OCI-M2 (cell line): ENCODE measurements at regions not wholly inside any gene's neighbourhood (a gene's known extent, or its start where the extent isn't known, plus 50 kb on each side); places are given as distances from the start of the nearest gene placed in this dataset.
"Not testable (repeated sequence)": the region's sequence is repeated elsewhere in the genome, so short reads cannot be mapped to it uniquely, and the experiment has no call there.

ENCODE experiments used
- DNase-seq: peaks from one replicate; lab custom pipeline; 2025; ENCODE audit not compliant: unreplicated experiment; lab: John Stamatoyannopoulos, UW

- DNase-seq: no peak
Observed at GRCh38 chr14:21796916-21797315, 123.3 kb upstream of the OR4E1 start.

- no peak for DNase-seq
Observed at GRCh38 chr14:21795456-21795855, 121.8 kb upstream of the OR4E1 start.

- DNase-seq: no peak
Observed at GRCh38 chr14:21791749-21792148, 118.1 kb upstream of the OR4E1 start.

GRCh38 chr14:21788687-21789086 lies 115.1 kb upstream of the OR4E1 start:
- not testable (repeated sequence) for DNase-seq

- DNase-seq: not testable (repeated sequence)
Observed at GRCh38 chr14:21787242-21787641, 113.6 kb upstream of the OR4E1 start.

- no peak for DNase-seq
Observed at GRCh38 chr14:21781543-21781942, 107.9 kb upstream of the OR4E1 start.

- DNase-seq: no peak
Observed at GRCh38 chr14:21780429-21781084, 106.9 kb upstream of the OR4E1 start.

- DNase-seq: no peak
Observed at GRCh38 chr14:21771671-21772070, 98.1 kb upstream of the OR4E1 start.

GRCh38 chr14:21768875-21769257 lies 95.2 kb upstream of the OR4E1 start:
- no peak for DNase-seq

- no peak for DNase-seq
Observed at GRCh38 chr14:21768116-21768874, 94.7 kb upstream of the OR4E1 start.

- not testable (repeated sequence) for DNase-seq
Observed at GRCh38 chr14:21760360-21760759, 86.7 kb upstream of the OR4E1 start.

GRCh38 chr14:21749306-21749868 lies 75.8 kb upstream of the OR4E1 start:
- no peak for DNase-seq

GRCh38 chr14:21748869-21749303 lies 75.3 kb upstream of the OR4E1 start:
- DNase-seq: peak; percentile 20

GRCh38 chr14:21735639-21736307 lies 62.2 kb upstream of the OR4E1 start:
- DNase-seq: no peak

- no peak for DNase-seq
Observed at GRCh38 chr14:21735200-21735599, 61.6 kb upstream of the OR4E1 start.

GRCh38 chr14:21734457-21735074 lies 60.9 kb upstream of the OR4E1 start:
- DNase-seq: no peak

- DNase-seq: no peak
Observed at GRCh38 chr14:21729703-21730233, 56.1 kb upstream of the OR4E1 start.

- DNase-seq: no peak
Observed at GRCh38 chr14:21725250-21725649, 51.6 kb upstream of the OR4E1 start.

- no peak for DNase-seq
Observed at GRCh38 chr14:21724090-21724973, 50.7 kb upstream of the OR4E1 start.

- DNase-seq: no peak
Observed at GRCh38 chr14:21723431-21724045, 49.9 kb upstream of the OR4E1 start.
